MM.1S (cell line): ENCODE measurements at regions not wholly inside any gene's neighbourhood (a gene's known extent, or its start where the extent isn't known, plus 50 kb on each side); places are given as distances from the start of the nearest gene placed in this dataset.

Experiments used
- DNase-seq: peaks from one replicate; pipeline ENCODE4 v3.0.0-alpha.2; 2015
- H2AFZ ChIP-seq: fragments of 300-600 bp; sonication (generic); 2 replicates; pipeline ENCODE4 v1.6.0; 2016; ENCODE audit warnings: antibody characterized with exemption, low read length
- H3F3A ChIP-seq: fragments of 300-600 bp; sonication (generic); 2 replicates; pipeline ENCODE4 v1.6.1; 2016; ENCODE audit warnings: mild to moderate bottlenecking, antibody characterized with exemption, low read length, moderate library complexity, mixed read lengths; ENCODE audit not compliant: insufficient read depth
- H3K27ac ChIP-seq: fragments of 300-600 bp; sonication (generic); 2 replicates; pipeline ENCODE4 v1.5.1; 2016; ENCODE audit warnings: mild to moderate bottlenecking, low read length
- H3K27me3 ChIP-seq: fragments of 300-600 bp; sonication (generic); replicated peaks from 2 replicates; pipeline ENCODE4 v1.6.0; 2016; ENCODE audit warnings: low read length; ENCODE audit not compliant: insufficient read depth
- H3K36me3 ChIP-seq: fragments of 300-600 bp; sonication (generic); replicated peaks from 2 replicates; pipeline ENCODE4 v1.6.1; 2016; ENCODE audit warnings: mild to moderate bottlenecking, low read length, mixed read lengths; ENCODE audit not compliant: insufficient read depth
- H3K4me1 ChIP-seq: fragments of 300-600 bp; sonication (generic); 2 replicates; pipeline ENCODE4 v1.6.1; 2016; ENCODE audit warnings: low read length, mixed read lengths
- H3K4me2 ChIP-seq: fragments of 300-600 bp; sonication (generic); 2 replicates; pipeline ENCODE4 v1.6.0; 2016; ENCODE audit warnings: low read depth, low read length
- H3K4me3 ChIP-seq: fragments of 300-600 bp; sonication (generic); 2 replicates; pipeline ENCODE4 v1.5.1; 2016; ENCODE audit warnings: low read length, mixed read lengths
- H3K79me2 ChIP-seq: fragments of 300-600 bp; sonication (generic); 2 replicates; pipeline ENCODE4 v1.6.1; 2016; ENCODE audit warnings: mixed run types, low read length, mixed read lengths
- H3K9ac ChIP-seq: fragments of 300-600 bp; sonication (generic); 2 replicates; pipeline ENCODE4 v1.6.1; 2016; ENCODE audit warnings: low read length, mixed read lengths
- H3K9me2 ChIP-seq: fragments of 300-600 bp; sonication (generic); replicated peaks from 2 replicates; pipeline ENCODE4 v1.6.1; 2016; ENCODE audit warnings: mild to moderate bottlenecking, low read length, mixed read lengths; ENCODE audit not compliant: insufficient read depth
- H3K9me3 ChIP-seq: fragments of 300-600 bp; sonication (generic); replicated peaks from 2 replicates; pipeline ENCODE4 v1.6.1; 2016; ENCODE audit warnings: mild to moderate bottlenecking, low read length, mixed read lengths; ENCODE audit not compliant: insufficient read depth
- H4K20me1 ChIP-seq: fragments of 300-600 bp; sonication (generic); 2 replicates; pipeline ENCODE4 v1.6.1; 2016; ENCODE audit warnings: mild to moderate bottlenecking, low read length, moderate library complexity, mixed read lengths; ENCODE audit not compliant: insufficient read depth
- EZH2 ChIP-seq: fragments of 300-600 bp; sonication (generic); optimal IDR thresholded peaks from 2 replicates; pipeline ENCODE3; 2017; ENCODE audit warnings: low read depth, mild to moderate bottlenecking, antibody characterized with exemption, low read length, mixed read lengths
- EZH2phosphoT487 ChIP-seq: fragments of 300-600 bp; sonication (generic); IDR thresholded peaks from 2 replicates; pipeline ENCODE4 v1.6.1; 2018; ENCODE audit warnings: antibody characterized with exemption, low read length
- TF ChIP-seq, protein P1 (sequence below): fragments of 300-600 bp; sonication (generic); IDR thresholded peaks from 2 replicates; pipeline ENCODE4 v1.5.1; 2016; ENCODE audit warnings: antibody characterized with exemption, low read length, mixed read lengths

DNA sequence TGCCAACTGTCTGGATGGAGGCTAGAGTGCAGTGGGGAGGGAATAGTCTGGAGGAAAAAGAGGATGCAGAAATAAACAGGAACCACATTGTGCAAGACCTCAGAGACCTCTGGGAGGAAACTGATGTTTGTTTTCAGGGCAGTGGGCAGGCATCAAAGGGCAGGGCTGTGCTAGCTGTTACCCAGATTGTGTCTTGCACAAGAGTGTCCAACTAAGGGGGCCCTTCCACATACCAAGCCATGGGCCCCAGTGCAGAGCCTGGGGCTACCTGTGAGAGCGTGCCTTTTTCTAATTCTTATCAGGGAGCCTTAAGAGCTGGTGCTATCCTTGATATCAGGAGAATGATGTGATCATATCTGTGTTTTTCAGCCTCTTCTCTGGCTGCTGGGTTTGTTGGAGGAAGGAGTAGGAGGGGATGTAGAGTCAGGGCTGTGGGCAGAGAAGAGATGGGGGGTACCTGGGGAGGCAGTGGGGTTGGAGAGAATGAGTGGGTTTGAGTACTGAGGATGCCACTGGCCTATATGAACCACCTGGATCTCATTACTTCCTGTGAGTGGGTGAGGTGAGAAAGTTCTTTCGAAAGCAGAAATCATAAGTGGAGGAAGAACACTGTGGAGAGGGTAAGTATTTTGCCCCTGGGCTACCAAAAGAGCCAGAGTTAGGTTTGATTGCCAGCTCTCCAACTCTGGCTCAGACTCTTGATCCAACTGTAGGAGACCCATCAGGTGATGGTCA, 259.2 kb upstream of the CRY1 start:
- no peaks in the 10 kb centered on the region for H3K4me1 ChIP-seq
- H3K9me3 ChIP-seq = no peaks in the 10 kb centered on the region
- no peak overlapping the region for H3K27ac ChIP-seq
- H3K9ac ChIP-seq = no peak overlapping the region
- H3K9me2 ChIP-seq = no peaks in the 10 kb centered on the region
- H3K27me3 ChIP-seq = no peaks in the 10 kb centered on the region
- TF ChIP-seq, protein P1, sequence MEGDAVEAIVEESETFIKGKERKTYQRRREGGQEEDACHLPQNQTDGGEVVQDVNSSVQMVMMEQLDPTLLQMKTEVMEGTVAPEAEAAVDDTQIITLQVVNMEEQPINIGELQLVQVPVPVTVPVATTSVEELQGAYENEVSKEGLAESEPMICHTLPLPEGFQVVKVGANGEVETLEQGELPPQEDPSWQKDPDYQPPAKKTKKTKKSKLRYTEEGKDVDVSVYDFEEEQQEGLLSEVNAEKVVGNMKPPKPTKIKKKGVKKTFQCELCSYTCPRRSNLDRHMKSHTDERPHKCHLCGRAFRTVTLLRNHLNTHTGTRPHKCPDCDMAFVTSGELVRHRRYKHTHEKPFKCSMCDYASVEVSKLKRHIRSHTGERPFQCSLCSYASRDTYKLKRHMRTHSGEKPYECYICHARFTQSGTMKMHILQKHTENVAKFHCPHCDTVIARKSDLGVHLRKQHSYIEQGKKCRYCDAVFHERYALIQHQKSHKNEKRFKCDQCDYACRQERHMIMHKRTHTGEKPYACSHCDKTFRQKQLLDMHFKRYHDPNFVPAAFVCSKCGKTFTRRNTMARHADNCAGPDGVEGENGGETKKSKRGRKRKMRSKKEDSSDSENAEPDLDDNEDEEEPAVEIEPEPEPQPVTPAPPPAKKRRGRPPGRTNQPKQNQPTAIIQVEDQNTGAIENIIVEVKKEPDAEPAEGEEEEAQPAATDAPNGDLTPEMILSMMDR = no peak
- TF ChIP-seq EZH2phosphoT487 (no peak), EZH2 (no peak)
- H2AFZ ChIP-seq = no peak overlapping the region
- no peaks in the 10 kb centered on the region for H3F3A ChIP-seq
- no peaks in the 10 kb centered on the region for H3K36me3 ChIP-seq
- no peak for DNase-seq
- H3K4me2 ChIP-seq = no peak overlapping the region
- H3K79me2 ChIP-seq = no peaks in the 10 kb centered on the region
- no peaks in the 10 kb centered on the region for H4K20me1 ChIP-seq
- no peak overlapping the region for H3K4me3 ChIP-seq

DNA sequence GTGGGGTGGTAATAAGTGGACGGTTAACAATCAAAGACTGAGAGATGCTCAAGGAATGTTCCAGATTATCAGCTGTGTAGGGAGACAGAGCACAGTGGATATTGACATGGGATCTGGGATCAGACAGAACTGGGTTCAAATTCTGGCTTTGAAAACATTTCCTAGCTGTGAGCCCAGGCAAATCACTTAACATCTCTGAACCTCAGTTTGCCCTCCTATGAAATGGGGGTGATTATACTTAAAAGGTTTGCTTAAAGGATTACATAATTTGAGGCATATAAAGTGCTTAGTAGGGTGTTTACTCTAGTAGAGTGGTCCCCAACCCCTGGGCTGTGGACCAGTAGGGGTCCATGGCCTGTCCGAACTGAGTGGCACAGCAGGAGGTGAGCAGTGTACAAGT, 260.0 kb upstream of the CRY1 start:
- H3K79me2 ChIP-seq = no peaks in the 10 kb centered on the region
- no peak overlapping the region for H3K9ac ChIP-seq
- H3K4me3 ChIP-seq = no peak overlapping the region

DNA sequence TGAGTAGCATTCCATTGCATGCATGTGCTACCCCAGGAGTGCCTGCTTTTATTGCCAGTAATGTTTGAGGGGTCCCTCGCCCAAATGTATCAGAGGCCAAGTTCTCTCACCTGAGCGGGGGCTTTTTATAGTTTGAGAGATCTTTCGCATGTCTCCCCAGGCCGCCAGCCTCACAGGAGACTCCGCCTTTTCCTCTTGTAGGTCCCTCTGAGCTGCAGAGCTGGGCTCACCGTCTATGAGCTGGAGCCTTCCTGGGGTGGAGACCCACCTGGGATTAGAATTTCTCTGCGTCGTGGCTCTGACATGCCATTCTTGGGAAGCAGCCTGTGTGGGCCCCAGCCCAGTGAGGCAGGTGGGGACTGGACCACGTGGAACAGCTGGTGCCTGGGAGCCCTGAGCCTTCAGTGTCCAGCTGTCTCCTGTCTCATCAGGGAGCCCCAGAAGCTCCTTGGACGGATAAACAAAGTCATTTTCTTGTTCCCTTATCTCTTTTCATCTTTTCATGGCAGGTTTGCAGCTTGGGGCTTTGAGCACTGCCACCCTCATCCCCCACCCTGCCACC, 261.7 kb upstream of the CRY1 start:
- Histone ChIP-seq H3K27ac (no peak overlapping the region), H3K4me2 (no peak overlapping the region)

More for the DNA sequence above, 260.0 kb upstream of the CRY1 start:
- no peak for DNase-seq
- TF ChIP-seq EZH2phosphoT487 (no peak), EZH2 (no peak)
- TF ChIP-seq, protein P1 = no peak
- Histone ChIP-seq H3K9me3 (no peaks in the 10 kb centered on the region), H3K27ac (no peak overlapping the region), H4K20me1 (no peaks in the 10 kb centered on the region), H3K9me2 (no peaks in the 10 kb centered on the region), H3K27me3 (no peaks in the 10 kb centered on the region), H3K36me3 (no peaks in the 10 kb centered on the region), H3F3A (no peaks in the 10 kb centered on the region), H2AFZ (no peak overlapping the region), H3K4me2 (no peak overlapping the region), H3K4me1 (no peaks in the 10 kb centered on the region)

More for the DNA sequence above, 261.7 kb upstream of the CRY1 start:
- Histone ChIP-seq H3K4me3 (no peak overlapping the region), H3K27me3 (no peaks in the 10 kb centered on the region), H3K9me3 (no peaks in the 10 kb centered on the region), H3F3A (no peaks in the 10 kb centered on the region), H2AFZ (no peak overlapping the region), H3K9me2 (no peaks in the 10 kb centered on the region), H3K9ac (no peak overlapping the region), H3K36me3 (no peaks in the 10 kb centered on the region), H3K4me1 (no peaks in the 10 kb centered on the region), H4K20me1 (no peaks in the 10 kb centered on the region), H3K79me2 (no peaks in the 10 kb centered on the region)
- TF ChIP-seq EZH2phosphoT487 (no peak), EZH2 (no peak)
- TF ChIP-seq, protein P1 = no peak
- no peak for DNase-seq
